Glutamatergic neuron (in vitro differentiated cells): ENCODE measurements at regions not wholly inside any gene's neighbourhood (a gene's known extent, or its start where the extent isn't known, plus 50 kb on each side); places are given as distances from the start of the nearest gene placed in this dataset.
"Not testable (repeated sequence)": the region's sequence is repeated elsewhere in the genome, so short reads cannot be mapped to it uniquely, and the experiment has no call there.

Experiments
- DNase-seq: peaks from one replicate; pipeline ENCODE4 v3.0.0; 2022
- H3K27ac Mint-ChIP-seq: one replicate; pipeline ENCODE4 v1.8.0; 2020; ENCODE audit warnings: mild to moderate bottlenecking, mixed read lengths, inconsistent platforms; ENCODE audit not compliant: unreplicated experiment
- H3K27me3 Mint-ChIP-seq: one replicate; pipeline ENCODE4 v1.8.0; 2020; ENCODE audit warnings: mild to moderate bottlenecking, moderate library complexity, mixed read lengths, inconsistent platforms; ENCODE audit not compliant: unreplicated experiment
- H3K36me3 Mint-ChIP-seq: one replicate; pipeline ENCODE4 v1.8.0; 2020; ENCODE audit warnings: mild to moderate bottlenecking, mixed read lengths, inconsistent platforms; ENCODE audit not compliant: unreplicated experiment
- H3K4me1 Mint-ChIP-seq: one replicate; pipeline ENCODE4 v1.8.0; 2020; ENCODE audit warnings: mild to moderate bottlenecking, low read depth, mixed read lengths, inconsistent platforms; ENCODE audit not compliant: unreplicated experiment
- H3K4me3 Mint-ChIP-seq: one replicate; pipeline ENCODE4 v1.8.0; 2020; ENCODE audit warnings: mild to moderate bottlenecking, mixed read lengths, inconsistent platforms; ENCODE audit not compliant: unreplicated experiment
- H3K9me3 Mint-ChIP-seq: one replicate; pipeline ENCODE4 v1.8.0; 2020; ENCODE audit warnings: mild to moderate bottlenecking, moderate library complexity, mixed read lengths, inconsistent platforms; ENCODE audit not compliant: unreplicated experiment
- TF ChIP-seq, protein P1 (sequence below): fragments of 200-600 bp; sonication (generic); IDR thresholded peaks from one replicate; pipeline ENCODE4 v1.5.0; 2021; ENCODE audit not compliant: partially characterized antibody, unreplicated experiment

DNA sequence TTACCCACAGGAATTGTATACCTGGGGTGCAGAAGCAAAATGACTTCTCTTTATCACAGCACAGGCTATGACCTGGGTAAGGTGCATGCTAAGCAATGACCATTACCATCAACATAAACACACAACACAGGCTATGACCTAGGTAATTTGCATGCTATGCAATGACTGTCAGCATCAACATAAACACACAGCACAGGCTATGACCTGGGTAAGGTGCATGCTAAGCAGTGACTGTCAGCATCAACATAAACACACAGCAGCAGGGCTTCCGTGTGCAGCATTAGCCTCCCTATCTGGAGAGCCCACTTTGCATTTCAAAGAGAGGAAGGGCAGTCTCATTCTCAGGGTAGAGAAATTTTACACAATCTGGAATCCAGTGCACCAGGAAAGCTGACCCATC is 583.0 kb downstream of the TMEM121 start:
- H3K36me3 Mint-ChIP-seq = no peaks in the 10 kb centered on the region
- TF ChIP-seq, protein P1, sequence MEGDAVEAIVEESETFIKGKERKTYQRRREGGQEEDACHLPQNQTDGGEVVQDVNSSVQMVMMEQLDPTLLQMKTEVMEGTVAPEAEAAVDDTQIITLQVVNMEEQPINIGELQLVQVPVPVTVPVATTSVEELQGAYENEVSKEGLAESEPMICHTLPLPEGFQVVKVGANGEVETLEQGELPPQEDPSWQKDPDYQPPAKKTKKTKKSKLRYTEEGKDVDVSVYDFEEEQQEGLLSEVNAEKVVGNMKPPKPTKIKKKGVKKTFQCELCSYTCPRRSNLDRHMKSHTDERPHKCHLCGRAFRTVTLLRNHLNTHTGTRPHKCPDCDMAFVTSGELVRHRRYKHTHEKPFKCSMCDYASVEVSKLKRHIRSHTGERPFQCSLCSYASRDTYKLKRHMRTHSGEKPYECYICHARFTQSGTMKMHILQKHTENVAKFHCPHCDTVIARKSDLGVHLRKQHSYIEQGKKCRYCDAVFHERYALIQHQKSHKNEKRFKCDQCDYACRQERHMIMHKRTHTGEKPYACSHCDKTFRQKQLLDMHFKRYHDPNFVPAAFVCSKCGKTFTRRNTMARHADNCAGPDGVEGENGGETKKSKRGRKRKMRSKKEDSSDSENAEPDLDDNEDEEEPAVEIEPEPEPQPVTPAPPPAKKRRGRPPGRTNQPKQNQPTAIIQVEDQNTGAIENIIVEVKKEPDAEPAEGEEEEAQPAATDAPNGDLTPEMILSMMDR = no peak
- no peak for DNase-seq
- H3K9me3 Mint-ChIP-seq = no peaks in the 10 kb centered on the region
- no peaks in the 10 kb centered on the region for H3K4me1 Mint-ChIP-seq
- H3K27me3 Mint-ChIP-seq = no peaks in the 10 kb centered on the region
- no peak overlapping the region for H3K4me3 Mint-ChIP-seq
- H3K27ac Mint-ChIP-seq = no peak overlapping the region

DNA sequence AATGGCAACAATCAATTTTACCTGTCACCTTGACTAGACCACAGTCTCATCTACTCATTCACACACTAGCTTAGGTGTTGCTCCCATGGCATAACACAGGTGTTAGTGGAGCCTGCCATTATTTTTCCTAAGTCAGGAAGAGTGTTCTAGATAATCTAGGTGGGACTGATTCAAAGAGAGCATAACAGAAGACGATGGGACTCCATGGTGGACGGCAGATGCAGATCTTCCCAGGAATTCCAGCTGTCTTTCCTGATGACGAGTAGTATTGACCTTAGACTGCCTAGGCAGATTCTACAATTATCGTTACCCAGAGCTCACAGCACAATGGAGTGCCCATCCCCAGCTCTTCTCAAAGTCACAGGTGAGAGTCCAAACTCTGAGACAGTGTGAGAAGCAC is 589.0 kb downstream of the TMEM121 start:
- Mint-ChIP-seq H3K9me3 (peaks cover 5% of the 10 kb centered on the region), H3K36me3 (no peaks in the 10 kb centered on the region), H3K27me3 (no peaks in the 10 kb centered on the region), H3K27ac (no peak overlapping the region), H3K4me1 (no peaks in the 10 kb centered on the region), H3K4me3 (no peak overlapping the region)
- DNase-seq = no peak
- TF ChIP-seq, protein P1 = no peak

DNA sequence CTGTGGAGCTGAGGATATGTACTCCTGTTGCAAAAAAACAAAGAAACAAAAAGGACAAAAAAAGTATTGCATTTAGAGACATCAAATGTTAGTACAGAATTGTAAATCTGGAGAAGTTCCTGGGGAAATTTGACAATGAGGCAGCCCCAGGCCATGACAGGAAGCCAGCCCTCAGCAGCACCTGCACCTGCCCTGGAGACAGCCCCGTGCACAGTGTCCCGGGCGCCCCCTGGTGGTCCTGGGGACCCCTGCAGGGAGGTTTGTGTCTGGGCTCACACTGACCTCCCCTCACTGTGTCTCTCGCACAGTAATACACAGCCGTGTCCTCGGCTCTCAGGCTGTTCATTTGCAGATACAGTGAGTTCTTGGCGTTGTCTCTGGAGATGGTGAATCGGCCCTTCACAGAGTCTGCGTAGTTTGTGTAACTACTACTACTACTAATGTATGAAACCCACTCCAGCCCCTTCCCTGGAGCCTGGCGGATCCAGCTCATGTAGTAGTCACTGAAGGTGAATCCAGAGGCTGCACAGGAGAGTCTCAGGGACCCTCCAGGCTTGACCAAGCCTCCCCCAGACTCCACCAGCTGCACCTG is 590.1 kb downstream of the TMEM121 start:
- H3K27me3 Mint-ChIP-seq, DNase-seq, H3K36me3 Mint-ChIP-seq, H3K27ac Mint-ChIP-seq, H3K4me3 Mint-ChIP-seq, H3K4me1 Mint-ChIP-seq, H3K9me3 Mint-ChIP-seq: not testable (repeated sequence)

DNA sequence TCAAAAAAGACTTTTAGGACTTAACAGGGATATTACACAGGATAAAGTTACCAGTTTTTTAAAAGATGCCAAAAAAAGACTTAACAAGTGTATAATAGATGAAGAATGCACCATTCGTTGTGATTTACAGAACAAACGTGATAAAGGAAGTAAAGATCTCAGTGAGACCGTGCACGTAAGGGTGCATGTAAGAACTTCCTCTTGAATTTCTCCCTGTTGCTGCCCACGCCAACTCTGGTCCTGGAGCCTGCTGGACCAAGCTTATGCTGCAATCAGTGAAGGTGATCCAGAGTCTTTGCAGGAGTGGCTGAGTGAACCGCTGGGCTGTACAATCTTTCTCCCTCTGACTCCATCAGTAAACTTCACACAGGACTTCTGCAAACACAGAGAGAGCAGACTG is 593.7 kb downstream of the TMEM121 start:
- Mint-ChIP-seq H3K27me3 (no peaks in the 10 kb centered on the region), H3K9me3 (peaks cover 8% of the 10 kb centered on the region), H3K4me1 (no peaks in the 10 kb centered on the region), H3K4me3 (no peak overlapping the region), H3K27ac (no peak overlapping the region), H3K36me3 (peaks cover 6% of the 10 kb centered on the region)
- no peak for DNase-seq
- TF ChIP-seq, protein P1 = no peak

DNA sequence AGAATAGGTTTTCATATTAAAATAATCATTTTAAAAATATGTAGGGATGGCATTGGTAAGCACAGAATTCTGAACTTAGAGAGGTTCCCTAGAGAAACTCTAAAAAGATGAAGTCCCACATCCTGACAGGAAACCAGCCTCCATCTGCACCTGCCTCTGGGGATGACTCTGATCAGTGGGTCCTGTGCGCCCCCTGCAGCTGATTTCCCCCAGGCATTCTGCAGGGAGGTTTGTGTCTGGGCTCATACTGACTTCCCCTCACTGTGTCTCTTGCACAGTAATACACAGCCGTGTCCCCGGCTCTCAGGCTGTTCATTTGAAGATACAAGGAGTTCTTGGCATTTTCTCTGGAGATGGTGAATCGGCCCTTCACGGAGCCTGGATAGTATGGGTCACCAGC is 602.9 kb downstream of the TMEM121 start:
- TF ChIP-seq, protein P1 = no peak
- no peak overlapping the region for H3K4me3 Mint-ChIP-seq
- H3K9me3 Mint-ChIP-seq = peaks cover 14% of the 10 kb centered on the region
- no peak for DNase-seq
- peaks cover 17% of the 10 kb centered on the region for H3K36me3 Mint-ChIP-seq
- H3K27ac Mint-ChIP-seq = no peak overlapping the region
- no peaks in the 10 kb centered on the region for H3K27me3 Mint-ChIP-seq
- no peaks in the 10 kb centered on the region for H3K4me1 Mint-ChIP-seq

DNA sequence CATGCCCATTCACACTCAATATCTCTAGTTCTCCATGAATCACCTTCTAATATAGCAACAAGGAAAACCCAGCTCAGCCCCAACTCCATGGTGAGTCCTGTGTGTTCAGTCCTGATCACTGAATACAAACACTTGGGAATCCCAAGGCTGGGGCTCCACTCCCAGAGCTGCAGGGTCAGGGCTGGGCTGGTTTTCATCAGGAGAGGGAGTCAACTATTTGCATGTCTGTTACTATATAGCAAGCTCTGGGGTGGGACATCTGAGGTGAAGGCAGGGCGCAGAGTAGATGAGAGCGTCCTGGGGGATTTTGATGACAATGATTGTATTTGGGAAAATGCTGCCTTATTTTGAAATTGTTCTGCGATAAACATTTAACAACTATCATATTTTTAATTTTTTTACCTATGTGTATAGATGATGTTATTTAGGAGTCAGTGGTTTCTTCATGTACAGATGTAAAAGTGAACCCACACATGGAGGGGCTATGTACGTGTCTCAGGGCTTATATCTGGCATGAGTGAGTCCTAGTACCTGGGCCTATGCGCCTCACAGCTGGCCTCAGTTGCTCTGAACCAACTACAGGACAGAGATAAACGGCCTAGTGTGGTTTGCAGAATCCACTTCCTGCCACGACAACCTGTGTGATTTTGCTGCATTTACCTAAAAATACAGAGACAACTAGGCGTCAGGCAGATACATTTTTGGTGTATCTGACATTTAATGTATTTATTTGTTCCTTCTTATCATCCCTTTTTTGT is 603.7 kb downstream of the TMEM121 start:
- not testable (repeated sequence) for H3K4me1 Mint-ChIP-seq, DNase-seq, H3K27me3 Mint-ChIP-seq, H3K27ac Mint-ChIP-seq, H3K4me3 Mint-ChIP-seq
- peaks cover 11% of the 10 kb centered on the region for H3K9me3 Mint-ChIP-seq
- H3K36me3 Mint-ChIP-seq = peaks cover 17% of the 10 kb centered on the region

DNA sequence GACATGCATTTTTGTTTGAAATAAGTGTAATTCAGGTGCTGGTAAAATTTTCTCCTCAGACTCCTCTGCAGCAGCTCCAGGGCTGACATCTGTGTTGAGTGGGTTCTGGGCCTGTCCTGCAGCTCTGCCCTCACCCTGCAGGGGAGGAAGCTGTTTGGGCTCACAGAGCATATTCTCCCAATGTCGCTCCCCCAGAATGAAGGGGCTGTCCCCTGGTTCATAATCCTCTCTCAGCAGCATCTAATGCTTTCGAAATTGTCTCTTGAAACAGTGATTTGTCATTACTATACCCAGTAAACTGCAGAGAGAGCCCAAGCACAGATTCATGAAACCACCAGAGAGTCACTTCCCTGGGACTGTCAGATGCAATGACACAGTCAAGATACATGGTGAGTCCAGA is 606.7 kb downstream of the TMEM121 start:
- not testable (repeated sequence) for DNase-seq, H3K36me3 Mint-ChIP-seq, H3K27ac Mint-ChIP-seq, H3K27me3 Mint-ChIP-seq, H3K4me3 Mint-ChIP-seq, H3K9me3 Mint-ChIP-seq, H3K4me1 Mint-ChIP-seq
